ENCODE measurements at regions not wholly inside any gene's neighbourhood (a gene's known extent, or its start where the extent isn't known, plus 50 kb on each side); places are given as distances from the start of the nearest gene placed in this dataset.

- TF ChIP-seq CTCF (IDR thresholded peaks at IDR 0.05) (no peak), SIN3A (IDR thresholded peaks at IDR 0.05; ENCODE audit: borderline replicate concordance, insufficient read depth, low read depth, low read length) (no peak), POLR2AphosphoS5 (IDR thresholded peaks at IDR 0.05; ENCODE audit: low read depth, low read length) (no peak), REST (IDR thresholded peaks at IDR 0.05; ENCODE audit: insufficient read depth in 1 of 2, low read depth in 2 of 2, low read length in 1 of 2) (no peak), TCF7L2 (IDR thresholded peaks at IDR 0.05; ENCODE audit: low read depth, low read length) (no peak)
These were observed 392.4 kb downstream of the TNS1 start for GRCh38 chr2:217610401-217610814.

Data from Panc1 (cell line).